Fibroblast of mammary gland (primary cell): ENCODE measurements at regions not wholly inside any gene's neighbourhood (a gene's known extent, or its start where the extent isn't known, plus 50 kb on each side); places are given as distances from the start of the nearest gene placed in this dataset.

Experiments
- DNase-seq: peaks from one replicate; pipeline ENCODE4 v3.0.0-alpha.2; 2010; ENCODE audit warnings: low read depth
- H3K4me3 ChIP-seq: 2 replicates; pipeline ENCODE4 v1.5.1; 2011; ENCODE audit warnings: low read depth, mild to moderate bottlenecking, low read length, moderate library complexity; ENCODE audit not compliant: control insufficient read depth
- CTCF ChIP-seq: conservative IDR thresholded peaks from 2 replicates; pipeline ENCODE4 v1.5.1; 2011; ENCODE audit warnings: low read depth, low read length, inconsistent platforms; ENCODE audit not compliant: control insufficient read depth, insufficient read depth

- no peak for TF ChIP-seq CTCF
- no peak overlapping the region for H3K4me3 ChIP-seq
These were observed 78.0 kb downstream of the SEC16B start for GRCh38 chr1:177891809-177892208.

GRCh38 chr1:177890479-177890878 is 79.4 kb downstream of the SEC16B start:
- no peak for DNase-seq

More at GRCh38 chr1:177891809-177892208, 78.0 kb downstream of the SEC16B start:
- DNase-seq: no peak

GRCh38 chr1:177884479-177885021 is 85.3 kb downstream of the SEC16B start:
- H3K4me3 ChIP-seq: no peak overlapping the region
- TF ChIP-seq CTCF: no peak
- DNase-seq: peak; percentile 30

More at GRCh38 chr1:177890479-177890878, 79.4 kb downstream of the SEC16B start:
- no peak for TF ChIP-seq CTCF
- H3K4me3 ChIP-seq: no peak overlapping the region

- TF ChIP-seq CTCF: no peak
- no peak for DNase-seq
- no peak overlapping the region for H3K4me3 ChIP-seq
These were observed 86.3 kb downstream of the SEC16B start for GRCh38 chr1:177883581-177883980.

- TF ChIP-seq CTCF: no peak
- DNase-seq: no peak
- H3K4me3 ChIP-seq: no peak overlapping the region
These were observed 89.4 kb downstream of the SEC16B start for GRCh38 chr1:177880339-177880891.

- DNase-seq: no peak
- no peak overlapping the region for H3K4me3 ChIP-seq
- no peak for TF ChIP-seq CTCF
These were observed 92.8 kb downstream of the SEC16B start for GRCh38 chr1:177877086-177877485.
